ENCODE measurements at regions not wholly inside any gene's neighbourhood (a gene's known extent, or its start where the extent isn't known, plus 50 kb on each side); places are given as distances from the start of the nearest gene placed in this dataset.

GRCh38 chr4:58510652-58511051 is 1400.5 kb upstream of the IGFBP7 start:
- Histone ChIP-seq H3K36me3 (ENCODE audit: control insufficient read depth in 2 of 2, extremely low read depth in 1 of 2, insufficient read depth in 2 of 2, low read length in 2 of 2) (no peaks in the 10 kb centered on the region), H2AFZ (ENCODE audit: low read depth, low read length) (no peak overlapping the region), H3K4me1 (ENCODE audit: control insufficient read depth, extremely low read depth, insufficient read depth, low read length) (no peaks in the 10 kb centered on the region), H3K9me1 (replicated peaks; ENCODE audit: control insufficient read depth, extremely low read depth, insufficient read depth, low read length) (no peaks in the 10 kb centered on the region), H3K4me3 (replicated peaks in 1 of 3; ENCODE audit: insufficient read depth in 1 of 3, low read depth in 1 of 3, low read length in 3 of 3) (no peak overlapping the region), H4K20me1 (replicated peaks; ENCODE audit: control insufficient read depth, extremely low read depth, insufficient read depth, low read length) (no peaks in the 10 kb centered on the region), H3K4me2 (ENCODE audit: insufficient read depth, low read length) (no peak overlapping the region), H3K9ac (replicated peaks; ENCODE audit: extremely low read depth, insufficient read depth, low read length) (no peak overlapping the region), H3K9me3 (replicated peaks; ENCODE audit: control insufficient read depth, insufficient read depth, low read length) (no peaks in the 10 kb centered on the region), H3K27me3 (ENCODE audit: control insufficient read depth in 2 of 2, insufficient read depth in 2 of 2, low read length in 2 of 2) (no peaks in the 10 kb centered on the region), H3K27ac (ENCODE audit: insufficient read depth, low read depth, low read length) (no peak overlapping the region), H3K79me2 (ENCODE audit: control insufficient read depth, insufficient read depth, low read length) (no peaks in the 10 kb centered on the region)
- CTCF ChIA-PET = no interaction called here
- FAIRE-seq = no peak
- intact Hi-C loops (cut with micrococcal nuclease) = no loop called here
- dilution Hi-C loops (cut with MboI; ENCODE audit: extremely low pct_ligation_motif_present, low sequenced_read_pairs) = no loop called here
- no peak for DNase-seq (ENCODE audit: low read depth, low spot score)
- POLR2A ChIA-PET = no interaction called here
- no TSS peak for BruUV-seq (replicated peaks)
- TF ChIP-seq CTCF (IDR thresholded peaks at IDR 0.05; ENCODE audit: extremely low read depth in 1 of 2, insufficient read depth in 1 of 2, low read depth in 1 of 2, low read length in 2 of 2) (no peak), FOS (IDR thresholded peaks at IDR 0.05; ENCODE audit: borderline replicate concordance, insufficient read depth, low read length) (no peak), EZH2 (IDR thresholded peaks at IDR 0.05; ENCODE audit: borderline replicate concordance, low read depth, low read length, severe bottlenecking) (no peak), GATA2 (IDR thresholded peaks at IDR 0.05; ENCODE audit: insufficient read depth, insufficient read length, low read depth, low read length) (no peak), POLR2AphosphoS5 (IDR thresholded peaks at IDR 0.05; ENCODE audit: insufficient read depth, low read depth, low read length) (no peak), MAX (IDR thresholded peaks at IDR 0.05; ENCODE audit: insufficient read depth, insufficient read length) (no peak), POLR2A (IDR thresholded peaks at IDR 0.05; ENCODE audit: low read depth, low read length) (no peak)

Data from endothelial cell of umbilical vein (primary cell).